ENCODE measurements at regions not wholly inside any gene's neighbourhood (a gene's known extent, or its start where the extent isn't known, plus 50 kb on each side); places are given as distances from the start of the nearest gene placed in this dataset.

DNA sequence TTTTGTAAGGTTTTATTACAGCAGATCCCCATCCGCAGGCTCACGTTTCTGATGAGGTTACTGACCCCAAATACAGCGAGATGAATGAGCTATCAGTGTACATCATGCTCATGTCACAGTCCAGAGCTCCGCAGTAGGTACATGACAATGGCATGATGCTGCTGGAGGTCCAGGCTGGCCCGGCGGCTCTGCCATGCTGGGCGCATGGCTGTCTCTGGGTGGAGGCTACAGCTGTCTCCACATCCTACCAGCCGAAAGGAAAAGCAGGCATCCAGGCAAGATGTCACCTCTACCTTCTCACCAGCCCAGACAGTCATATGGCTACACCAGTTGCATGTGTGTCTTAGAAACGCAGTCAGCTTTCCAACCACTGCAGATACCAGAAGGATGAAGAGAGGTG is 90.9 kb upstream of the RNF32 start:
- TF ChIP-seq CTCF (IDR thresholded peaks at IDR 0.05) (no peak), POLR2A (IDR thresholded peaks at IDR 0.05) (no peak)

GRCh38 chr7:156547884-156548561 is 92.6 kb upstream of the RNF32 start:
- WGBS, 2 donors: 85 to 86% methylated on average over 20 of the region's 20 CpGs
- Histone ChIP-seq H3K4me1 (no peaks in the 10 kb centered on the region), H3K9me3 (no peaks in the 10 kb centered on the region), H3K27ac (no peak overlapping the region), H3K4me3 (replicated peaks in 1 of 3) (no peak overlapping the region), H3K27me3 (no peaks in the 10 kb centered on the region), H3K36me3 (no peaks in the 10 kb centered on the region)
- TF ChIP-seq CTCF (IDR thresholded peaks at IDR 0.05) (no peak), POLR2A (IDR thresholded peaks at IDR 0.05) (no peak)
- no peak for DNase-seq
- intact Hi-C loops (cut with DNase I): no loop called here

More for the DNA sequence above, 90.9 kb upstream of the RNF32 start:
- Histone ChIP-seq H3K4me1 (no peaks in the 10 kb centered on the region), H3K36me3 (no peaks in the 10 kb centered on the region), H3K4me3 (replicated peaks in 1 of 3) (no peak overlapping the region), H3K27me3 (no peaks in the 10 kb centered on the region), H3K9me3 (no peaks in the 10 kb centered on the region), H3K27ac (no peak overlapping the region)
- DNase-seq: no peak
- 94 to 95% methylated on average over 8 to 9 of the region's 9 CpGs for WGBS, 2 donors
- intact Hi-C loops (cut with DNase I): no loop called here

DNA sequence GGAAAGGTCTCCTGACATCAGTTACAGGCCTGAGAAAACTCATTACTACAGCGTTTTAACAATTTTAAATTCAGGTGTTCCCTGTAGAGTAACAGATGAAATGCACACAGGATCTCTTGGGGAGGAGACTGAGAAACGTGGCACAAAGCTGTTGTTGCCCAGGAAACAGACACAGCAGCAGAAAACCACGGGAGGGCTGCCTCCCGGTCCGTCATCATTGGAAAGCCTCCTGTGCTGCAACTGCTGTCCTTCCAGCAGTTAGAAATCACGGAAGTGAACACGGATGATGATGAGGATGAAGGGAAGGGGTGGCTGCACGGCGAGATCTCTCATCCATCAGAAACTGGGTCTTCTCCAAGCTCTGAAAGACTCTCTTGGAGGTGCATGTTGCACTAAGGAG is 94.6 kb upstream of the RNF32 start:
- 68 to 69% methylated on average over 9 of the region's 9 CpGs for WGBS, 2 donors
- Histone ChIP-seq H3K36me3 (no peaks in the 10 kb centered on the region), H3K4me3 (replicated peaks in 1 of 3) (no peak overlapping the region), H3K27me3 (no peaks in the 10 kb centered on the region), H3K9me3 (no peaks in the 10 kb centered on the region), H3K27ac (no peak overlapping the region), H3K4me1 (no peaks in the 10 kb centered on the region)
- DNase-seq: no peak
- TF ChIP-seq POLR2A (IDR thresholded peaks at IDR 0.05) (no peak), CTCF (IDR thresholded peaks at IDR 0.05) (no peak)
- intact Hi-C loops (cut with DNase I): no loop called here

DNA sequence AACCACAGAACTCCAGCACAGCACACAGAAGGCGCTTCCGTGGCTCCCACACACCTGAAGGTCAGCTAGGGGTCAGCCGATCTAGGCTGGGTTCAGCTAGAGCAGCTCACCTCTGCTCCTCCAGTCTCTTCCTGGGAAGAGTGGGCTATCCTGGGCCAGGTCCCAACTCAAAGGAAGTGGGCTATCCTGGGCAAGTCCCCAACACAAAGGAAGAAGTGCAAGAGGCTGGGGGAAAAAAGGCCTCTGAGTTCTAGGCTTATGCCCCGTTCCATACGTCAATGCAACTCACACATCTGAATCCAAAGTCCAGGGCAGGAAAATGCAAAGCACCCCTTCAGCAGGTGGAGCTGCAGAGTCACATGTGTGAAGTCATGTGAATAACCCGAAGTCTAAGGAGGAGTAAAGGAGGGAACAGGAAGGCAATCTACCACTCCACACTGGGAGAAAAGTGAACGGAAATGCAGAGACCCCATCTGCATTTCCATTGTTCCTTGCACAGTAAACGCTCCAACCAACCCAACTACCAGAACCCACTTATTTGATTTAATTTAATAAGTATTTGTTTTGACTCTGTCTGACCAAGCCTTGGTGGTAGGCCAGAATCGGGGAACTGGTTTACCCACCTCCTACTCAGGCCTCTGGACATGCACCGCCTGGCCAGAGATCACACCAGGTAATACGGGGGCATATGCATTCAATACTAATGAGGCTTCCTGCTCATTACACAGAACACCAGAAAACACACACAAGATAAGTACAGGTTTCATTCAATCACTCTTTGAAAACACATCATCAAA is 95.5 kb upstream of the RNF32 start:
- no peak overlapping the region for H3K4me3 ChIP-seq (replicated peaks in 1 of 3)
- no peaks in the 10 kb centered on the region for H3K4me1 ChIP-seq
- TF ChIP-seq POLR2A (IDR thresholded peaks at IDR 0.05) (no peak), CTCF (IDR thresholded peaks at IDR 0.05) (no peak)
- no peaks in the 10 kb centered on the region for H3K9me3 ChIP-seq
- no peaks in the 10 kb centered on the region for H3K36me3 ChIP-seq
- H3K27me3 ChIP-seq: no peaks in the 10 kb centered on the region
- WGBS, 2 donors: 92 to 94% methylated on average over 11 of the region's 11 CpGs
- intact Hi-C loops (cut with DNase I): no loop called here
- no peak overlapping the region for H3K27ac ChIP-seq
- no peak for DNase-seq

All from thyroid gland (tissue), 4 donors.